ENCODE measurements at regions not wholly inside any gene's neighbourhood (a gene's known extent, or its start where the extent isn't known, plus 50 kb on each side); places are given as distances from the start of the nearest gene placed in this dataset.

- H3K79me2 ChIP-seq (ENCODE audit: control insufficient read depth, low read length), result no peaks in the 10 kb centered on the region
- no peak overlapping the region for H3K27ac ChIP-seq (ENCODE audit: low read depth, low read length)
- no peaks in the 10 kb centered on the region for H3K9me2 ChIP-seq (replicated peaks; ENCODE audit: control insufficient read depth, low read length)
- H4K20me1 ChIP-seq (ENCODE audit: control insufficient read depth, insufficient read depth, low read depth, low read length), result no peaks in the 10 kb centered on the region
- H3K4me2 ChIP-seq (ENCODE audit: low read length), result no peak overlapping the region
- H3K4me1 ChIP-seq (ENCODE audit: control insufficient read depth, low read length), result no peaks in the 10 kb centered on the region
- H3K27me3 ChIP-seq (ENCODE audit: control insufficient read depth, low read length), result no peaks in the 10 kb centered on the region
- H3K36me3 ChIP-seq (ENCODE audit: control insufficient read depth, low read length), result no peaks in the 10 kb centered on the region
- H3K9me3 ChIP-seq (ENCODE audit: control insufficient read depth, insufficient read depth, low read length), result no peaks in the 10 kb centered on the region
- no peak overlapping the region for H3K4me3 ChIP-seq (ENCODE audit: low read length)
- TF ChIP-seq EZH2phosphoT487 (IDR thresholded peaks at IDR 0.05; ENCODE audit: borderline replicate concordance, low read length), result no peak
- TF ChIP-seq CTCF (IDR thresholded peaks at IDR 0.05; ENCODE audit: low read depth, low read length, poor library complexity, severe bottlenecking), result no peak
- no peaks in the 10 kb centered on the region for H3F3A ChIP-seq (ENCODE audit: control insufficient read depth, insufficient read depth)
Measured at GRCh38 chr21:38944903-38945302, 139.2 kb downstream of the ETS2 start.

- H3K79me2 ChIP-seq (ENCODE audit: control insufficient read depth, low read length), result no peaks in the 10 kb centered on the region
- H4K20me1 ChIP-seq (ENCODE audit: control insufficient read depth, insufficient read depth, low read depth, low read length), result no peaks in the 10 kb centered on the region
- no peaks in the 10 kb centered on the region for H3K27me3 ChIP-seq (ENCODE audit: control insufficient read depth, low read length)
- H3K9me2 ChIP-seq (replicated peaks; ENCODE audit: control insufficient read depth, low read length), result no peaks in the 10 kb centered on the region
- no peak for TF ChIP-seq CTCF (IDR thresholded peaks at IDR 0.05; ENCODE audit: low read depth, low read length, poor library complexity, severe bottlenecking)
- no peak for TF ChIP-seq EZH2phosphoT487 (IDR thresholded peaks at IDR 0.05; ENCODE audit: borderline replicate concordance, low read length)
- no peaks in the 10 kb centered on the region for H3K9me3 ChIP-seq (ENCODE audit: control insufficient read depth, insufficient read depth, low read length)
- no peak overlapping the region for H3K27ac ChIP-seq (ENCODE audit: low read depth, low read length)
- no peaks in the 10 kb centered on the region for H3F3A ChIP-seq (ENCODE audit: control insufficient read depth, insufficient read depth)
- H3K4me2 ChIP-seq (ENCODE audit: low read length), result no peak overlapping the region
- H3K4me1 ChIP-seq (ENCODE audit: control insufficient read depth, low read length), result no peaks in the 10 kb centered on the region
- H3K36me3 ChIP-seq (ENCODE audit: control insufficient read depth, low read length), result no peaks in the 10 kb centered on the region
- H3K4me3 ChIP-seq (ENCODE audit: low read length), result no peak overlapping the region
Measured at GRCh38 chr21:38944402-38944801, 138.7 kb downstream of the ETS2 start.

- H3K4me2 ChIP-seq (ENCODE audit: low read length), result no peak overlapping the region
- no peaks in the 10 kb centered on the region for H3F3A ChIP-seq (ENCODE audit: control insufficient read depth, insufficient read depth)
- H4K20me1 ChIP-seq (ENCODE audit: control insufficient read depth, insufficient read depth, low read depth, low read length), result no peaks in the 10 kb centered on the region
- H3K9me2 ChIP-seq (replicated peaks; ENCODE audit: control insufficient read depth, low read length), result no peaks in the 10 kb centered on the region
- H3K79me2 ChIP-seq (ENCODE audit: control insufficient read depth, low read length), result no peaks in the 10 kb centered on the region
- no peaks in the 10 kb centered on the region for H3K27me3 ChIP-seq (ENCODE audit: control insufficient read depth, low read length)
- H3K27ac ChIP-seq (ENCODE audit: low read depth, low read length), result no peak overlapping the region
- no peaks in the 10 kb centered on the region for H3K36me3 ChIP-seq (ENCODE audit: control insufficient read depth, low read length)
- H3K4me1 ChIP-seq (ENCODE audit: control insufficient read depth, low read length), result no peaks in the 10 kb centered on the region
- H3K9me3 ChIP-seq (ENCODE audit: control insufficient read depth, insufficient read depth, low read length), result no peaks in the 10 kb centered on the region
- no peak overlapping the region for H3K4me3 ChIP-seq (ENCODE audit: low read length)
- TF ChIP-seq CTCF (IDR thresholded peaks at IDR 0.05; ENCODE audit: low read depth, low read length, poor library complexity, severe bottlenecking) (no peak), EZH2phosphoT487 (IDR thresholded peaks at IDR 0.05; ENCODE audit: borderline replicate concordance, low read length) (no peak)
Measured at GRCh38 chr21:38942748-38943211, 137.1 kb downstream of the ETS2 start.

GRCh38 chr21:38938769-38939168 lies 133.0 kb downstream of the ETS2 start:
- Histone ChIP-seq H4K20me1 (ENCODE audit: control insufficient read depth, insufficient read depth, low read depth, low read length) (no peaks in the 10 kb centered on the region), H3K4me3 (ENCODE audit: low read length) (no peak overlapping the region), H3K79me2 (ENCODE audit: control insufficient read depth, low read length) (no peaks in the 10 kb centered on the region), H3F3A (ENCODE audit: control insufficient read depth, insufficient read depth) (no peaks in the 10 kb centered on the region), H3K27me3 (ENCODE audit: control insufficient read depth, low read length) (no peaks in the 10 kb centered on the region), H3K4me2 (ENCODE audit: low read length) (no peak overlapping the region), H3K9me3 (ENCODE audit: control insufficient read depth, insufficient read depth, low read length) (no peaks in the 10 kb centered on the region), H3K4me1 (ENCODE audit: control insufficient read depth, low read length) (no peaks in the 10 kb centered on the region), H3K36me3 (ENCODE audit: control insufficient read depth, low read length) (no peaks in the 10 kb centered on the region), H3K27ac (ENCODE audit: low read depth, low read length) (no peak overlapping the region), H3K9me2 (replicated peaks; ENCODE audit: control insufficient read depth, low read length) (no peaks in the 10 kb centered on the region)
- TF ChIP-seq CTCF (IDR thresholded peaks at IDR 0.05; ENCODE audit: low read depth, low read length, poor library complexity, severe bottlenecking) (no peak), EZH2phosphoT487 (IDR thresholded peaks at IDR 0.05; ENCODE audit: borderline replicate concordance, low read length) (no peak)
